CD8-positive, alpha-beta memory T cell (primary cell): ENCODE measurements at regions not wholly inside any gene's neighbourhood (a gene's known extent, or its start where the extent isn't known, plus 50 kb on each side); places are given as distances from the start of the nearest gene placed in this dataset.
"Not testable (repeated sequence)": the region's sequence is repeated elsewhere in the genome, so short reads cannot be mapped to it uniquely, and the experiment has no call there.

Experiments used
- CTCF ChIA-PET: fragments of 350-600 bp; sonication (Branson Sonifier 250); formaldehyde crosslinking; loops from one replicate; lab custom pipeline; 2021; ENCODE audit warnings: antibody characterized with exemption; lab: Charles Lee
- POLR2A ChIA-PET: fragments of 350-600 bp; sonication (Branson Sonifier 250); formaldehyde crosslinking; loops from one replicate; lab custom pipeline; 2021; ENCODE audit warnings: antibody characterized with exemption; lab: Charles Lee
- DNase-seq, 5 donors: peaks; one replicate each; pipeline versions ENCODE4 v3.0.0 to v3.0.0-alpha.2; 2020 to 2022; ENCODE audit warnings: mixed read lengths in 1 of 5
- H3K27ac ChIP-seq: one replicate; pipeline ENCODE4 v1.7.0; 2013; ENCODE audit warnings: low read depth, mild to moderate bottlenecking, low read length, moderate library complexity
- H3K27me3 ChIP-seq: 2 replicates; pipeline ENCODE4 v1.7.0; 2013; ENCODE audit warnings: low read length, mild to moderate bottlenecking; ENCODE audit not compliant: insufficient read depth, poor library complexity, severe bottlenecking
- H3K36me3 ChIP-seq: 2 replicates; pipeline ENCODE4 v1.7.0; 2013; ENCODE audit warnings: mild to moderate bottlenecking, low read length, moderate library complexity; ENCODE audit not compliant: insufficient read depth
- H3K4me1 ChIP-seq: 2 replicates; pipeline ENCODE4 v1.7.0; 2013; ENCODE audit warnings: mild to moderate bottlenecking, low read length, moderate library complexity; ENCODE audit not compliant: insufficient read depth
- H3K4me3 ChIP-seq: 2 replicates; pipeline ENCODE4 v1.7.0; 2013; ENCODE audit warnings: mild to moderate bottlenecking, low read length
- H3K9me3 ChIP-seq: 2 replicates; pipeline ENCODE4 v1.7.0; 2013; ENCODE audit warnings: mild to moderate bottlenecking, low read length
- H3K27ac Mint-ChIP-seq, 8 donors: one replicate each; pipeline ENCODE4 v1.8.0; 2020 to 2021; ENCODE audit warnings: mixed read lengths in 8 of 8, mild to moderate bottlenecking in 6 of 8, inconsistent platforms in 3 of 8, moderate library complexity in 3 of 8
- H3K27me3 Mint-ChIP-seq, 2 donors: one replicate each; pipeline ENCODE4 v1.8.0; 2020 to 2021; ENCODE audit warnings: mixed read lengths in 2 of 2, mild to moderate bottlenecking in 1 of 2, moderate library complexity in 1 of 2
- H3K36me3 Mint-ChIP-seq, 3 donors: one replicate each; pipeline ENCODE4 v1.8.0; 2020 to 2021; ENCODE audit warnings: mixed read lengths in 3 of 3, inconsistent platforms in 1 of 3, mild to moderate bottlenecking in 1 of 3
- H3K4me1 Mint-ChIP-seq, 3 donors: one replicate each; pipeline ENCODE4 v1.8.0; 2020 to 2021; ENCODE audit warnings: mixed read lengths in 3 of 3, inconsistent platforms in 1 of 3, mild to moderate bottlenecking in 1 of 3
- H3K4me3 Mint-ChIP-seq, 7 donors: one replicate each; pipeline ENCODE4 v1.8.0; 2020 to 2021; ENCODE audit warnings: mixed read lengths in 7 of 7, mild to moderate bottlenecking in 6 of 7, moderate library complexity in 4 of 7, inconsistent platforms in 2 of 7
- H3K9me3 Mint-ChIP-seq, 5 donors: one replicate each; pipeline ENCODE4 v1.8.0; 2020 to 2022; ENCODE audit warnings: mixed read lengths in 5 of 5, mild to moderate bottlenecking in 3 of 5, moderate library complexity in 2 of 5, inconsistent platforms in 1 of 5

DNA sequence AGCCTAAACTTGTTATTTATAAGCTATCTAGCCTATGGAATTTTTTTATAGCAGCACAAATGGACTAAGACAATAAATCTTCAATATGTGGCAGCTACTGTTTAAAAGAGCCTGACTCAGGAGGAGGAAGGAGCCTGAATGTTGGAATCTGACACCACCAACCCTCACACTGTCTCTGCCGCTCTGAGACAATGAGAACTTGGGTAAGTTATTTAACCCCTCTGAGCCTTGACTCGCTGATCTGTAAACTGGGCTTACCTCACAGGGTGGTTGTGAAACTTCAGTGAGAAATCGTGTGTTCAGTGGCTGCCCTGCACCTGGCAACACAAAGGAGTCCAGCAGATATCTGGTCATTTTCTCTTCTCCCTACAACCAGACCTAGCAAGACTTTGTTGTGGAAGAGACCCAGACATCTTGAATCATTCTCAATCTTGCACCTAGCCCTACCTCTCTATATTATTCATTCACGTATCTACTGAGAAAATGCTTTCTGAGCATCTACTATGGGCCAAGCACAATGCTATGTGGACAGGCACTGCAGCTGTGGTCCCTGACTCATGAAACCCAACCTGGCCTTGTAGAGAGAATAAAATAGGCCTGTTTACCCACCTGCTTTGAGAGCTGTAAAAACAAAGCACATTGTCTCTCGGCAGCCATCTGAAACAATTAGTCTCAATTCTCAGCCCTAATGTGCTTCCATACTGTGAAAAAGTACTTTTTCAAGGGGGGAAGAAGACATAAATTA, 81.9 kb upstream of the SLC25A36 start:
- Mint-ChIP-seq H3K27ac (no peak overlapping the region), H3K4me3 (no peak overlapping the region), H3K4me1 (peaks cover 0 to 5% (median 4%) of the 10 kb centered on the region in 3 donors), H3K36me3 (no peaks in the 10 kb centered on the region), H3K27me3 (peaks cover 0 to 13% of the 10 kb centered on the region in 2 donors), H3K9me3 (no peaks in the 10 kb centered on the region)
- Histone ChIP-seq H3K9me3 (no peaks in the 10 kb centered on the region), H3K27ac (no peak overlapping the region), H3K4me1 (no peaks in the 10 kb centered on the region), H3K27me3 (no peaks in the 10 kb centered on the region), H3K4me3 (no peak overlapping the region), H3K36me3 (no peaks in the 10 kb centered on the region)
- DNase-seq = no peak
- POLR2A ChIA-PET = no interaction called here
- CTCF ChIA-PET = no interaction called here

DNA sequence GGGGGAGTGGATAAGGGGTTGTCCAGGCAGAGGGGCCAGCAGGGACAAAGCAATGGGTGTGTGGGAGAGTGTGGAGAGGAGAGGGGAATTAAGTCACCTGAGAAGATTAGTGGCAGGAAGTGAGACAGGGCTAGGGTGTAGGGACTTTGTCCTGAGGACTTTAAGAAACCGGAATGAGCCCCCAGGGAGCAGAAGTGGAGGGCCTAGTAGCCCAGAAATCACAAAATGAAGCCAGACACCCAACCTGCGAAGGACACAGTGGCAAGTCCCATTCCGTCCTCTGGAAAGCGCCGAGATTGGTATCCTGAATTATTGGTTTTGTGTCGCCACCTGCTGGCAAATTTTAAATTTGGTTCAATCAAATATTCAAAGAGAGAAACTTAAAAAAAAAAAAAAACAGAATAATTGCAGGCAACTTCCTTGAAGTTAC, 78.0 kb upstream of the SLC25A36 start:
- Histone ChIP-seq H3K36me3 (no peaks in the 10 kb centered on the region), H3K4me1 (no peaks in the 10 kb centered on the region), H3K27me3 (no peaks in the 10 kb centered on the region), H3K9me3 (no peaks in the 10 kb centered on the region), H3K4me3 (no peak overlapping the region), H3K27ac (no peak overlapping the region)
- Mint-ChIP-seq H3K27ac (no peak overlapping the region), H3K9me3 (no peaks in the 10 kb centered on the region), H3K4me3 (no peak overlapping the region), H3K27me3 (peaks cover 0 to 13% of the 10 kb centered on the region in 2 donors), H3K4me1 (peaks cover 0 to 5% (median 4%) of the 10 kb centered on the region in 3 donors), H3K36me3 (no peaks in the 10 kb centered on the region)
- DNase-seq = peak in 3 of 5 donors; percentile 1 to 48 (median 36)
- POLR2A ChIA-PET = no interaction called here
- CTCF ChIA-PET = no interaction called here

GRCh38 chr3:140870351-140870750, 71.3 kb upstream of the SLC25A36 start:
- POLR2A ChIA-PET = no interaction called here
- H3K4me1 ChIP-seq = no peaks in the 10 kb centered on the region
- no peaks in the 10 kb centered on the region for H3K36me3 ChIP-seq
- Mint-ChIP-seq H3K27ac (no peak overlapping the region), H3K9me3 (peaks cover 0 to 3% (median 0%) of the 10 kb centered on the region in 5 donors), H3K27me3 (peaks cover 12 to 24% of the 10 kb centered on the region in 2 donors), H3K4me1 (no peaks in the 10 kb centered on the region), H3K4me3 (no peak overlapping the region), H3K36me3 (no peaks in the 10 kb centered on the region)
- H3K27ac ChIP-seq = no peak overlapping the region
- H3K9me3 ChIP-seq = no peaks in the 10 kb centered on the region
- no peak for DNase-seq
- H3K27me3 ChIP-seq = no peaks in the 10 kb centered on the region
- no peak overlapping the region for H3K4me3 ChIP-seq
- CTCF ChIA-PET = no interaction called here

DNA sequence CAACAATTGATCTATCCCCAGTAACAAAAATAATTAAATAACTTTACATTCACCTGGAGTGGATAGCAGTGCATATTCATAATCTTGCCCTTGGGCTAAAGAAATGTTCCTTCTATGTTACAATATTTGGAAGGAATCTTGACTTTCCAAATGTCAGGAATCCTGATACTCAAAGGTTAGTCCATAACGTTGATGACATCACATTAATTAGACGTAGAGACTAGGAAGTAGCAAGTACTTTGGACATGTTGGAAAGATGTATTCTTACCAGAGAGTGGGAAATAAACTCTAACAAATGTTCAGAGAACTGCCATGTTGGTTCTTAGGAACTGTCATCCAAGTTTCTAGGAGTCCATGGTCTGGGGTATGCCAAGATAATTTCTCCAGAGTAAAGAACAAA, 70.6 kb upstream of the SLC25A36 start:
- no peaks in the 10 kb centered on the region for H3K36me3 Mint-ChIP-seq
- no peaks in the 10 kb centered on the region for H3K4me1 ChIP-seq
- no peak overlapping the region for H3K4me3 ChIP-seq
- no peaks in the 10 kb centered on the region for H3K36me3 ChIP-seq
- H3K9me3 ChIP-seq = no peaks in the 10 kb centered on the region
- POLR2A ChIA-PET = no interaction called here
- H3K9me3 Mint-ChIP-seq = peaks cover 0 to 3% (median 0%) of the 10 kb centered on the region in 5 donors
- CTCF ChIA-PET = no interaction called here
- no peaks in the 10 kb centered on the region for H3K4me1 Mint-ChIP-seq
- no peak for DNase-seq
- no peak overlapping the region for H3K27ac Mint-ChIP-seq
- no peak overlapping the region for H3K27ac ChIP-seq
- peaks cover 18 to 29% of the 10 kb centered on the region in 2 donors for H3K27me3 Mint-ChIP-seq
- H3K4me3 Mint-ChIP-seq = no peak overlapping the region
- H3K27me3 ChIP-seq = no peaks in the 10 kb centered on the region

DNA sequence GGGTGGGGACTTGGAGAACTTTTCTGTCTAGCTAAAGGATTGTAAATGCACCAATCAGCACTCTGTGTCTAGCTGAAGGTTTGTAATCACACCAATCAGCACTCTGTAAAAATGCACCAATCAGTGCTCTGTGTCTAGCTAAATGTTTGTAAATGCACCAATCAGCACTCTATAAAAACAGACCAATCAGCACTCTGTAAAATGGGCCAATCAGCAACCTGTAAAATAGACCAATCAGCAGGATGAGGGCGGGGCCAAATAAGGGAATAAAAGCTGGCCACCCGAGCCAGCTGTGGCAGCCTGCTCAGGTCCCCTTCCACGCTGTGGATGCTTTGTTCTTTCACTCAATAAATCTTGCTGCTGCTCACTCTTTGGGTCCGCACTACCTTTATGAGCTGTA, 69.5 kb upstream of the SLC25A36 start:
- H3K9me3 Mint-ChIP-seq, H3K4me3 Mint-ChIP-seq, DNase-seq, H3K27ac Mint-ChIP-seq, CTCF ChIA-PET, H3K4me1 Mint-ChIP-seq, H3K36me3 Mint-ChIP-seq, H3K27me3 ChIP-seq, POLR2A ChIA-PET, H3K9me3 ChIP-seq, H3K36me3 ChIP-seq, H3K27ac ChIP-seq, H3K4me3 ChIP-seq, H3K4me1 ChIP-seq: not testable (repeated sequence)
- peaks cover 20 to 36% of the 10 kb centered on the region in 2 donors for H3K27me3 Mint-ChIP-seq

GRCh38 chr3:140883428-140884040, 58.1 kb upstream of the SLC25A36 start:
- ChIA-PET POLR2A (no interaction called here), CTCF (no interaction called here)
- Histone ChIP-seq H3K4me3 (no peak overlapping the region), H3K27me3 (no peaks in the 10 kb centered on the region), H3K4me1 (no peaks in the 10 kb centered on the region), H3K27ac (no peak overlapping the region), H3K9me3 (no peaks in the 10 kb centered on the region), H3K36me3 (no peaks in the 10 kb centered on the region)
- no peaks in the 10 kb centered on the region for H3K36me3 Mint-ChIP-seq
- H3K4me1 Mint-ChIP-seq = no peaks in the 10 kb centered on the region
- no peak overlapping the region for H3K27ac Mint-ChIP-seq
- no peak for DNase-seq
- no peak overlapping the region for H3K4me3 Mint-ChIP-seq
- peaks cover 5 to 31% of the 10 kb centered on the region in 2 donors for H3K27me3 Mint-ChIP-seq
- H3K9me3 Mint-ChIP-seq = peaks cover 0 to 14% (median 4%) of the 10 kb centered on the region in 5 donors

GRCh38 chr3:140885697-140886096, 55.9 kb upstream of the SLC25A36 start:
- H3K27ac ChIP-seq, DNase-seq, POLR2A ChIA-PET, H3K9me3 ChIP-seq, H3K4me3 Mint-ChIP-seq, H3K36me3 Mint-ChIP-seq, H3K36me3 ChIP-seq, H3K4me1 Mint-ChIP-seq, CTCF ChIA-PET, H3K27ac Mint-ChIP-seq, H3K4me3 ChIP-seq, H3K27me3 ChIP-seq, H3K4me1 ChIP-seq: not testable (repeated sequence)
- peaks cover 0 to 14% (median 4%) of the 10 kb centered on the region in 5 donors for H3K9me3 Mint-ChIP-seq
- peaks cover 6 to 18% of the 10 kb centered on the region in 2 donors for H3K27me3 Mint-ChIP-seq
